ENCODE measurements at regions not wholly inside any gene's neighbourhood (a gene's known extent, or its start where the extent isn't known, plus 50 kb on each side); places are given as distances from the start of the nearest gene placed in this dataset.

DNA sequence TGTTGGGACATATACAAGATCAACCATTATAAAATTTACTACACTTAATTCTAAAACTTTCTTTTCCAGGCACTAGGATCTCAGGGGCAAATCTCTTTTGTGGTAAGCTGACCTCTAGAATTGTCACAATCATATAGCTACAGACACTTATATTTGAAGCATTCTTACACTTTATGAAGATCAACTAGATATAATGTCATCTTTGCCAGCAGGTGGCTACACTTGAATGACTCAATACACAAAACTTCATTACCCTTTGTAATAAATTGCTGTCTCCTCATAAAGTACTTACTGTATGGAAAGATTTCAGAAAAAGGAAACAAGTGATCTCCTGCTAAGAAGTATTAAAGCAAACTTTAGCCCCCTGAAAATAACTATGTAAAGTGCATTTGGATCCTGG is 77.8 kb downstream of the RDH14 start:
- ATAC-seq: no peak
- H3K4me1 Mint-ChIP-seq: no peaks in the 10 kb centered on the region
- peaks cover 5% of the 10 kb centered on the region for H3K27me3 Mint-ChIP-seq
- no peaks in the 10 kb centered on the region for H3K9me3 Mint-ChIP-seq (ENCODE audit: low read depth)
- H3K27ac Mint-ChIP-seq: no peak overlapping the region
- CTCF ChIA-PET: no interaction called here
- no peak overlapping the region for H3K4me3 Mint-ChIP-seq
- no peak for DNase-seq
- H3K36me3 Mint-ChIP-seq: no peaks in the 10 kb centered on the region

DNA sequence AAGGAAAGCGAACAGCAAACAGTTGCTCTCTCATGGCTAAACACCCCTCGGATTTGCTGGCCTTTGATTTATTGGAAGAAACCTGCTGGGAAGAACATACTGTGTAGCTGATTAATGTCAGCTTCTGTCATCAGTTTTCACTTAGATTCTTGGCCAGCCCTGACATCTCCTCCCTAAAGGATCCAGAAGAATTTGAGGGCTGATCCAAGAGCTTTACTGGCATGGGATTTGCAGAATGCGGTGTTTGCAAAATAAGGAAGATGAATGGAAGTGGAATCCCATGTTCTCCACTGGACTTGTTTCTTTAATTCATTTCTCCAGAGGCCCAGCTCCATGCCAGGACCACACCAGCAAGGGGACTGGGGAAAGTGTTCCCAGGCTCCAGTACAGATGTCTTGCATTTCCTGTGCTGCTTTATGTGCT is 80.5 kb downstream of the RDH14 start:
- Mint-ChIP-seq H3K9me3 (ENCODE audit: low read depth) (no peaks in the 10 kb centered on the region), H3K4me3 (no peak overlapping the region), H3K27me3 (peaks cover 10% of the 10 kb centered on the region), H3K4me1 (no peaks in the 10 kb centered on the region), H3K27ac (no peak overlapping the region), H3K36me3 (no peaks in the 10 kb centered on the region)
- DNase-seq: no peak
- CTCF ChIA-PET: no interaction called here
- ATAC-seq: no peak

DNA sequence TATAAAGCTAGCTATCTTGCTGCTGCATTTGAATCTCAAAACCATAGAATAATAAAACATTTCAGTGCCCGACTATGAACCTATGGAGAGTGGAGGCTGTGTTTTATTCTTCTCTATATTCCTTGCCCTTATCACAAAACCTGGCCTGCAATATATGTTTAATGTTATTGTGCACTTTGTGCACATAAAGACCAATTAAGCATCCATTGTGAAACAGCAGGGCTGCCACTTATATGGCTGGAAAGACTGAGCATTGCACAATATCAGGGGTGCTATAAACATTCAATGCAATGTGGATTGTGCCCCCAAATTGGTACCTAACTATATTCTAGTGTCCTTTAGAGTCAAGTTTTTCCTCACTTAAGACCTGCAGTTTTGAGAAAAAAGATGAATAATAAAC is 83.2 kb downstream of the RDH14 start:
- DNase-seq (no peak), ATAC-seq (no peak)
- H3K27me3 Mint-ChIP-seq: peaks cover 17% of the 10 kb centered on the region
- H3K4me1 Mint-ChIP-seq: no peaks in the 10 kb centered on the region
- H3K4me3 Mint-ChIP-seq: no peak overlapping the region
- CTCF ChIA-PET: no interaction called here
- no peaks in the 10 kb centered on the region for H3K9me3 Mint-ChIP-seq (ENCODE audit: low read depth)
- H3K27ac Mint-ChIP-seq: no peak overlapping the region
- no peaks in the 10 kb centered on the region for H3K36me3 Mint-ChIP-seq

DNA sequence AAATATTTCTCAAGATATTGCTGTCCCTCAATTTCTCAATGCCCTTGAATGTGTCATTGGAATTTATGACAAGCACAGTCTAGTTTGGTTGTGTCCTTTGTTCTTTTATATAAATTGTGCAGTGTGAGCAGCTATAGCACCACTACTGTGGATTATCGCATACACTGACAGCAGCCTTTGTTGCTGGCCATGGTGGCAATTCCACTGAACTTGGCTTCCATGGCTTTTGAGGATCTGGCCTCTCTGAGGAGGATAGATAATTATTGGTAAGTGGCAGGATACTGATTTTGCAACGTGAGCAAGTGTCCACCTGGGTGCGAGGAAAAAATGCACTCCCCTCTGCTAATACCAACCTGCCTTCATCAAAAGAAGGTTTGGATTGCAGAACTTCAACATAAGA is 84.0 kb downstream of the RDH14 start:
- peaks cover 17% of the 10 kb centered on the region for H3K27me3 Mint-ChIP-seq
- H3K36me3 Mint-ChIP-seq: no peaks in the 10 kb centered on the region
- H3K4me3 Mint-ChIP-seq: no peak overlapping the region
- DNase-seq (no peak), ATAC-seq (no peak)
- H3K9me3 Mint-ChIP-seq (ENCODE audit: low read depth): no peaks in the 10 kb centered on the region
- no peaks in the 10 kb centered on the region for H3K4me1 Mint-ChIP-seq
- H3K27ac Mint-ChIP-seq: no peak overlapping the region
- CTCF ChIA-PET: no interaction called here

DNA sequence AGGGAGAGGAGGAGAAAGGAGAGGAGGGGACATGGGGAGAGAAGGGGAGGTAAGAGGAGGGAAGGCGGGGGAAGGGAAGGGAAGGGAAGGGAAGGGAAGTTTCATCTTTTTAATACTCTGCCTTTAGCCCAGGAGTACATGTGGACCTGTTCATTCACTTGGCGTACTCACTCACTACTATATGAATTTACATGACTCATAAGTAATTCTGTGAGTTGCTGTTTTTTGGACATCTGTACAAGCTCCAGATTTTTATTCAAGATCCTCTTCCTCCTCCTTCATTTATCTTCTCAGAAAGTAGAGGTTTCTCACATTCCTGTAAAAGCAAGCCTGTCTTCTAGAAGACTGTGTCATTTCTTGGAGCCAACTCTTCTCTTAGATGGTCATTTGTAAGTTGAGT is 84.6 kb downstream of the RDH14 start:
- Mint-ChIP-seq H3K36me3 (no peaks in the 10 kb centered on the region), H3K4me3 (no peak overlapping the region), H3K27me3 (peaks cover 17% of the 10 kb centered on the region), H3K27ac (no peak overlapping the region), H3K9me3 (ENCODE audit: low read depth) (no peaks in the 10 kb centered on the region), H3K4me1 (no peaks in the 10 kb centered on the region)
- DNase-seq (no peak), ATAC-seq (no peak)
- CTCF ChIA-PET: no interaction called here

DNA sequence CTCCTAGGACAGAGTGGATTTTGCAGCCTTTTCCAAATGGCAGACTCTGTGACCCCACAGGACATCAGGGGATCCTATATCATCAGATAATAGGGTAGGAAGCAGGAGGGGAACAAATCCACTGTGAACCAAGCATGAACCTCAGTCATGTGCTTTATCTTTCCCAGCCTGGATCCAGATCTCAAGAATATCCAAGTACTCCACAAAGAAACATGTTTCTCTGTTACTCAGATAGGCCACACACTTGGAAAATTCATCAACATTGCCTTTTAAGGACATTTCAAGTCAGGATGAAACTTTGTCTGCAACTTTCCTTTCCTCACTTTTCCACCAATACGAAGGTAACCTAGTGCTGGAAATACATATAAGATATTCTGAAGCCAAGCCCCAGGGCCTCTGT is 85.8 kb downstream of the RDH14 start:
- CTCF ChIA-PET: no interaction called here
- H3K4me3 Mint-ChIP-seq: no peak overlapping the region
- ATAC-seq: no peak

DNA sequence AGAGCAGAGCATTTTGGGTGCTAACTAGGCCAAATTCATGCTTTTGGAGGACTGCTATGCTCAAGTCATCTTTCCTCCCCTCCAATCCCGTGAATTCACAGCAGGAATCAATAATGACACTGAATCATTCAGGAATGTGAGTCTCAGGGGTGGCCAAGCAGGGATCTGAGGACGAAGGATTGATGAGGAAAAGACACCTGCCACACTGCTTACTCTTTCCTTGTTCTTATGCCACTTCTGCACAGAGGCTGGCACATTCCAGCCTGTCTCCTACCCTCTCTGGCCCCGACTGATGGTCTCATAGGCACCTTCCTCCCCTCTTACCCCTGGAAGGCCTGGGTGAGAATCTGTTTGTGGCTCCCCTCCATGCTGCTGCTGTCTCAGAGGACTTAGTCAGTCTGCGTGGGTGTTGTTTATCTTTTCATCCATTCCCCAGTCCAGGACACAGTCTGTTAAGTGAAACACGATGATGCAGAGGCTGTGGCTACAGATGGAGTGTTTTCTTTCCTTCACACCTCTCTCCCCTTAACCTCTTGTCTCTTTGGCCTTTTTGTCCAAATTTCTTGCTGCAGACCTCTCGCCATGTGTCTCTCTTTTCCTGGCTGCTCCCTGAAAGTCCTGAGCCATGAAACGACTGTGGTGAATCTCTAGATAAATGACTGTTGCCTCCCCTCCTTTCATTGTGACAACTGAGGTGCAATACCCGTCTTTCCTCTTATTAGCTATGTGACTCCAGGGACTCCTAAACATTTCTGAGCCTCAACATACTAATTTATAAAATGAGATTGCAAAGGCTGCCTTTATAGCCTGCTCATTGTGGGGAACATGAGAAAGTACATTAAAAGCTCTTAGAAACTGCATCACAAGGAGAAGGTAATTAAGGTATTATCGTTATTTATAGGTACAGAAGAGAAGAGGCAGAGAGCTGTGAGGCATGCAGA is 86.9 kb downstream of the RDH14 start:
- no peak overlapping the region for H3K27ac Mint-ChIP-seq

More for the DNA sequence above, 85.8 kb downstream of the RDH14 start:
- Mint-ChIP-seq H3K27me3 (peaks cover 15% of the 10 kb centered on the region), H3K36me3 (no peaks in the 10 kb centered on the region), H3K27ac (no peak overlapping the region), H3K9me3 (ENCODE audit: low read depth) (no peaks in the 10 kb centered on the region), H3K4me1 (no peaks in the 10 kb centered on the region)
- DNase-seq: no peak

DNA sequence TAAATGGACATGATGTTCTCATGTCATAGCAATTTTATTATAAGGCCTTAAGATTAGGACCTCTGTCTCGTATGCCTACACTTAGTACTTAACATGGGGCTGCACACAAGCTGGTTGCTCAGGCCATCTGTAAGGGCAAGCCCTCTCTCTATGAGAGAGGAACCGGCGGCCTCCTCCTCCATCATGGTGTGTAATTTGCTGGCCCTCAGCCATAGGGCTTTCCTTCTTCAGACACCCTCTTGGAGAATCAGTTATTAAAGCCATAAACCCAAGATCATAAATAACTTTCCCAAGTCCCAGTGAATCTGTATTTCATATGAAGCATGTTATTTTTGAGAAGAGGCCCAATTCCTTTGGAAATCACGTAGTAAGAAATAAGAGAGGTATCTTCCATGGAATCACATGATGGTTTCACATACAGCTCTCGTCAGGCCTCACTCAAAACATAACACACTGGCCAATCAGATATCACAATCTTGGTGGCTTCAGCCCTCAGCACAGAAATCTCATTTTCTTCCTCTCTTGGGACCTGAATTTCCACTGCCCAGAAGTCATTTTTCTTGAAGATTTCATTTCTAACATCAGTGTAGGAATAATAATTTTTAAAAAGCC is 92.6 kb downstream of the RDH14 start:
- no peak for ATAC-seq
- CTCF ChIA-PET: no interaction called here
- H3K9me3 Mint-ChIP-seq (ENCODE audit: low read depth): no peaks in the 10 kb centered on the region
- H3K4me3 Mint-ChIP-seq: no peak overlapping the region
- peaks cover 11% of the 10 kb centered on the region for H3K27me3 Mint-ChIP-seq
- no peaks in the 10 kb centered on the region for H3K36me3 Mint-ChIP-seq
- H3K4me1 Mint-ChIP-seq: no peaks in the 10 kb centered on the region
- no peak for DNase-seq
- no peak overlapping the region for H3K27ac Mint-ChIP-seq

More for the DNA sequence above, 86.9 kb downstream of the RDH14 start:
- no peaks in the 10 kb centered on the region for H3K4me1 Mint-ChIP-seq
- no peak for ATAC-seq
- CTCF ChIA-PET: no interaction called here
- DNase-seq: no peak
- H3K9me3 Mint-ChIP-seq (ENCODE audit: low read depth): no peaks in the 10 kb centered on the region
- no peak overlapping the region for H3K4me3 Mint-ChIP-seq
- H3K27me3 Mint-ChIP-seq: peaks cover 14% of the 10 kb centered on the region
- no peaks in the 10 kb centered on the region for H3K36me3 Mint-ChIP-seq

DNA sequence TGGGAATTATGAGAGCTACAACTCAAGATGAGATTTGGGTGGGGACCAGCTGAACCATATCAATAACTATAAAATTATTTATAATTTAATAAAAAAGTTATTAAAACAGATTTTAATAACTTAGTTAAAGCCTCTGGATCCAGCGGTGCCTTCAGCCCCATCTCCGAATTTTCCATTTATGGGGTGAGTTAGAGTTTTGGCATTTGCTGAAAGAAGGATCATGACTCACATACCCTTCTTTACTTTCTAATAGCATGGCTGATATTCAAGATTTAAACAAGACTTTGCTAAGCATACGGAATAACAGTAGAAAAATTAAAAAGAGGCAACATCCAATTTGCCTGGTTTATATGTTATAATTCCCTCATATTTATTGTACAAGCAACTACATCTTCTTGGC is 94.5 kb downstream of the RDH14 start:
- peaks cover 17% of the 10 kb centered on the region for H3K27me3 Mint-ChIP-seq
- no peak for DNase-seq
- no peaks in the 10 kb centered on the region for H3K4me1 Mint-ChIP-seq
- no peak overlapping the region for H3K4me3 Mint-ChIP-seq
- no peak overlapping the region for H3K27ac Mint-ChIP-seq
- CTCF ChIA-PET: no interaction called here
- no peaks in the 10 kb centered on the region for H3K9me3 Mint-ChIP-seq (ENCODE audit: low read depth)
- no peak for ATAC-seq
- no peaks in the 10 kb centered on the region for H3K36me3 Mint-ChIP-seq

DNA sequence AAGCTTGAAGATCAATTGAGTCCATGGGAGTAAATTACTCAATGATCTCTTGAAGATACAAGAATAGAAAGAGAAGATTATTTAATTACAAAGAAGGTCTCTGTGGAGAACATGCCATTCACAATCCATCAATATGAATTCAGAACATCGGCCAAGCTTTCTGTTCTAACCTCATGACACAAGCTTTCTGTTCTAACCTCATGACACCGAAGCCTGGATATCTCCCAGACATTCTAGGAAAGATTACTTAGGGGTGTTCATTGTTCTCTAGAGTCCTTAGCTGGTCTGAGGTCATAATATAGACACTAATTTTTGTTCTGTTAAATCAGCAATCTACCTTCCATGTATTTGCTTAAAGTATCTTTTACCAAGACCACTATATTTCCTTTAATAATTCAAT is 95.5 kb downstream of the RDH14 start:
- Mint-ChIP-seq H3K4me1 (no peaks in the 10 kb centered on the region), H3K9me3 (ENCODE audit: low read depth) (no peaks in the 10 kb centered on the region), H3K27me3 (peaks cover 17% of the 10 kb centered on the region), H3K4me3 (no peak overlapping the region), H3K27ac (no peak overlapping the region), H3K36me3 (no peaks in the 10 kb centered on the region)
- no peak for ATAC-seq
- DNase-seq: no peak
- CTCF ChIA-PET: interaction anchor here (0.5 kb wide), 1 partner anchor 51 kb away, joined by 3 read pairs; no protein-coding TSS in a partner anchor

DNA sequence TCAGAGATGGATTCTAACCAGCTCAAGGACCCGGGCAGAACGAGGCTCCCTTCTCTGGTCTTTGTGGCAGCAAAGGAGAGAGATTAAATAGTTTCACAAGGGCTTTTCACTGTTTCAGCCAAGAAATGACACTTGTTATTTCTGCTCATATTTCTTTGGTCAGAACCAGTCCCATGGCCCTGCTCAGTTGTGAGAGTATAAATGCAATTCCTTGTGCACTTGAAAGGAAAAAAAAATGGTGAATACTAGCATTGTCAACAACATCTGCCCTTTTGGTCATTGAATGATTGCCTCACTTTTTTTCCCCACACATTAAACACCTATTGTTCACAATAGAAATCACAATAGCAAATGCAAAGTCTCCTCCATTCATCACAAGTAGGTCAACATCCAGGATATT is 104.4 kb downstream of the RDH14 start:
- Mint-ChIP-seq H3K36me3 (no peaks in the 10 kb centered on the region), H3K9me3 (ENCODE audit: low read depth) (no peaks in the 10 kb centered on the region), H3K27ac (no peak overlapping the region), H3K27me3 (peaks cover 6% of the 10 kb centered on the region), H3K4me1 (no peaks in the 10 kb centered on the region), H3K4me3 (no peak overlapping the region)
- CTCF ChIA-PET: no interaction called here
- ATAC-seq: no peak
- no peak for DNase-seq

DNA sequence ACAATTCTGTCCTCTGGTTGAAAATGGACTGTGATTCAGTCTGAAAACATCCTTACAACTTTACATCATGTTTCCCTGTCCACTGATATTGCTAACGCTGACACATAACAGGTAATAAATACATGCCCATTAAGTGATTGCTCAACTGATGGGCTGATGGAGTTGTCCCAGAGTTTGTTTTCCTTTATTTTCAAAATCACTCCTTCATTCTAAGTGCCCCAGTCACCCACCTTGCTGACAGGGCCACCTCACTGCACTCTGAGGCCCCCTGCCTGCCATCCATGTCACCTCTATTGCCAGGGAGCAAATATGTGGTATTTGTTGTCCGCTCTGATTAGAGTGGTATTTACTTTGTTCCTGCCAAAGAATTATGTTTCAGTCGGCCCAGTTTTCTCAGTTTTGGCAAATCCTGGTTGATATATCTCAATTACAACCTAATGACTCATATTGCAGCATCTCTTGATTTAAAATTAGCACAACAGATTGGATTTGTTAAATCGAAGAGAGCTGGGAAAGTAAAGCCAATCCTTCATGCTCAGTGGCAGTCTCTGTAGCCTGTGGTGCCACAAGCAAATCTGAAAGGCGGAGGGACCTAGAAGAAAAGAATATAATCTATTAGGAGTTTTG is 105.1 kb downstream of the RDH14 start:
- Mint-ChIP-seq H3K4me3 (no peak overlapping the region), H3K36me3 (no peaks in the 10 kb centered on the region), H3K27me3 (peaks cover 6% of the 10 kb centered on the region), H3K4me1 (no peaks in the 10 kb centered on the region), H3K9me3 (ENCODE audit: low read depth) (no peaks in the 10 kb centered on the region), H3K27ac (no peak overlapping the region)
- CTCF ChIA-PET: no interaction called here
- DNase-seq (no peak), ATAC-seq (no peak)

DNA sequence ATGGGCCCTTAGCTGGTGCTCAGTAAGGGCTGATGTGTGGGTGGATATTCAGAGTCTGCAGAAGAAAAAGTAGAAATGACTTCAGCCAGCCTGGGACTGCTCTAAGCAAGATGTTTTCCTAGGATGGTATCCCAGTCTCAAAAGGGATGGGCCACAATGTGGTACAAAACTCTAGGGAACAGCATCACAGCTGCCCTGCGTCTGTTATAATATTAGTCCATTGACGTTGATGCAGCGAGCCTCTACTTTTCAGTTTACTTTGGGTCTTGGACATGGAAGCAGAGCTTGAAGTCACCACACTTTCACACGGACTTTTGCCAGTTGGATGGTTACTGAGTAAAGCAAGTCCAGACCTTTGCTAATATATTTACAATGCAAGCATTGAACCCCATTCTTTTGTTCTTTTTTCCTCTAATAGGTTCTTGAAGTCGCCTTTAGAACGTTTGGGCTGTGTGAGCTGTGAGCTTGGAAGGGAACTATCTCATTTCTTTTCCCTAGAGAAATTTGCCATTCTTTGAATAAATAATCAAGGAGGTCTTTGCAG is 105.7 kb downstream of the RDH14 start:
- Mint-ChIP-seq H3K36me3 (no peaks in the 10 kb centered on the region), H3K27me3 (peaks cover 6% of the 10 kb centered on the region), H3K4me3 (no peak overlapping the region), H3K9me3 (ENCODE audit: low read depth) (no peaks in the 10 kb centered on the region), H3K4me1 (no peaks in the 10 kb centered on the region), H3K27ac (no peak overlapping the region)
- ATAC-seq (no peak), DNase-seq (no peak)
- CTCF ChIA-PET: no interaction called here

DNA sequence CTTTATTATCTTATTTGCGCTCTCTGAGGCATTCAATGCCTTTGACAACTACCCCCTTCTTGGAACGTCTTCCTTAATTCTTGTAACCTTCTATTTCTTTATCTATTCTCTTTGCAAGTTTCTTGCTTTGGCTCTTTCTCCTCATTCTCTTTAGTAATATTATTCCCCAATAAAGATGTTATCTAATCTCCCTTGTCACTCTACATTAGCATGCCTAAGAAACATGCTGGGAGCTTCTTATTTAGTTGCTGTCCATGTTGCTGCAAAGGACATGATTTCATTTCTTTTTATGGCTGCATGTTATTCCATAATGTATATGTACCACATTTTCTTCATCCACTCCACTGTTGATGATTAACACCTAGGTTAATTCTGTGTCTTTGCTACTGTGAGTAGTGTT is 113.7 kb downstream of the RDH14 start:
- Mint-ChIP-seq H3K36me3 (no peaks in the 10 kb centered on the region), H3K4me3 (no peak overlapping the region), H3K27me3 (peaks cover 20% of the 10 kb centered on the region), H3K4me1 (no peaks in the 10 kb centered on the region), H3K9me3 (ENCODE audit: low read depth) (no peaks in the 10 kb centered on the region), H3K27ac (no peak overlapping the region)
- CTCF ChIA-PET: no interaction called here
- no peak for DNase-seq
- ATAC-seq: no peak

All from activated CD8-positive, alpha-beta memory T cell treated with anti-CD3 and anti-CD28 coated beads, Interleukin-2, amount 10 ng/mL, durations not matched to agents 7 days and 5 days (primary cell).